H7 (cell line): ENCODE measurements at regions not wholly inside any gene's neighbourhood (a gene's known extent, or its start where the extent isn't known, plus 50 kb on each side); places are given as distances from the start of the nearest gene placed in this dataset.

Experiments used
- DNase-seq: peaks from one replicate; pipeline ENCODE4 v3.0.0; 2012
- H3K27me3 ChIP-seq: 2 replicates; pipeline ENCODE4 v1.6.0; 2011; ENCODE audit warnings: mild to moderate bottlenecking, low read length; ENCODE audit not compliant: control insufficient read depth, insufficient read depth
- H3K36me3 ChIP-seq: replicated peaks from 2 replicates; pipeline ENCODE4 v1.5.1; 2011; ENCODE audit warnings: low read length; ENCODE audit not compliant: control insufficient read depth, insufficient read depth
- H3K4me3 ChIP-seq: 2 replicates; pipeline ENCODE4 v1.5.1; 2011; ENCODE audit warnings: low read depth, mild to moderate bottlenecking, control low read depth, low read length, moderate library complexity; ENCODE audit not compliant: insufficient read depth

DNA sequence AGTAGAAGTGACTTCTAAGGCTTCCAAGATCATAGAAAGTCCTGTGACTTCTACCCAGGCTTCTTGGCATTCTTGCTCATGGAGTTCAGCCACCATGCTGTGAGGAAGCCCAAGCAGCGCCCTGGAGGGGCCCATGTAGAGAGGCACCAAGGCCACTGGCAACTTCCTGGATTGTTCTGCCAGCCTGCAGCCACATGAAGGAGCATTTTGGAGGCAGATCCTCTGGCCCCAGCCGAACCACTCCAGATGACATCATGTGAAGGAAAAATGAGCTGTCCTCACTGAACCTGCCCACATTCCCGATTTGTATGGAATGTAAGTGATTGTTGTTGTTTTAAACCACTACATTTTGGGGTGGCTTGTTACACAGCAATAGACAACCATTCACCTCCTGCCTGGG lies 51.5 kb upstream of the MNX1 start:
- no peaks in the 10 kb centered on the region for H3K27me3 ChIP-seq
- H3K36me3 ChIP-seq: no peaks in the 10 kb centered on the region
- H3K4me3 ChIP-seq: no peak overlapping the region
- DNase-seq: no peak

DNA sequence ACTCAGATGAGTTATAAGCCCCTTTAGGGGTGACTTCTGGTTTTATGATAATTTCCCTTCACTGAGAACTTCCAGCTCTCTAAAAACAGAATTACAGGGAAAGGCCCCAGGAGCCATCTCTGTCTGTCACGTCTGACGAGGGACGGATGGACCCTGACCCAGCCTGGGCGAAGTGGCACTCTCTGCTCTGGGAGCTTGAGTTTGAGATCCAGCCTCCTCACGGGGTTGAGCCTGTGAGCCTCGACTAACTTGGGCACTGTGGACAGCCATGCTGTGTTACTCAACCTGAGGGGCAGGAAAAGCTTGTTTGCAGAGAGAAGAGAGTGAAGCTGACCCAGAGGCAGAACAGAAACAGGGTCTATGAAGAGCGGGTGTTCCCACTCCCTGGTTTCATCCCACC lies 54.6 kb upstream of the MNX1 start:
- no peak overlapping the region for H3K4me3 ChIP-seq

DNA sequence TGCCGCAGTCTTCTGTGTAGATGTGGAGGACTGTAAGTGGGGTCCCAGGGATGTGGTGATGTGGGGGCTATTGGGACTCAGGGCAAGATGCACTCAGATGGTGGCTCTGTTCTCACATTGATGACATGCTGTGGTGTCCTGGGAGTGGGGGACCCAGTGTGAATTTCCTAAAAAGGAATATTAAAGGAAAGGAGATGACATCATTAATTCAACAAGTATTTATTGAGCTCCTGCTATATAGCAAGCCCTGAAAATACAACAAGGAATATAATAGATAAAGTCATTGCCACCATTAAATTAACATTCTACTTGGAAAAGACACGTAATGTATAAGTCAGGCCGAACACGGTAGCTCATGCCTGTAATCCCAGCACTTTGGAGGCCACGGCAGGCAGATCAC lies 61.9 kb upstream of the MNX1 start:
- Histone ChIP-seq H3K4me3 (no peak overlapping the region), H3K27me3 (no peaks in the 10 kb centered on the region), H3K36me3 (no peaks in the 10 kb centered on the region)
- DNase-seq: no peak

More for the DNA sequence above, 54.6 kb upstream of the MNX1 start:
- DNase-seq: no peak
- Histone ChIP-seq H3K27me3 (no peaks in the 10 kb centered on the region), H3K36me3 (no peaks in the 10 kb centered on the region)

DNA sequence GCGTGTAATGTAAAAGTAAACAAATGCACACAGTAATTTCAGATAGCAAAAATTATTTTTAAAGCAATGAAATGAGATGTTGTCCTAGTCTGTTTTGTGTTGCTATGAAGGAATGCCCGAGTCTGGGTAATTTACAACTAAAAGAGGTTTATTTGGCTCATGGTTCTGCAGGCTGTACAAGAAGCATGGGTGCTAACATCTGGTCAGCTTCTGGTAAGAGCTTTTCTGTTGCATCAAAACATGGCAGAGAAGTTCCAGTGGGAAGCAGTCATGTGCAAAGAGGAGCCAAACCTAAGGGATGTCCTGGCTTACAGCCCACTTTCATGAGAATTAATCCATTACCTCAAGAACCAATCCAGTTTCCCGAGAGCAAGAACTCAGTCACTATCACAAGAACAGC lies 62.9 kb upstream of the MNX1 start:
- H3K36me3 ChIP-seq: no peaks in the 10 kb centered on the region
- no peak overlapping the region for H3K4me3 ChIP-seq
- H3K27me3 ChIP-seq: peaks cover 5% of the 10 kb centered on the region
- no peak for DNase-seq

DNA sequence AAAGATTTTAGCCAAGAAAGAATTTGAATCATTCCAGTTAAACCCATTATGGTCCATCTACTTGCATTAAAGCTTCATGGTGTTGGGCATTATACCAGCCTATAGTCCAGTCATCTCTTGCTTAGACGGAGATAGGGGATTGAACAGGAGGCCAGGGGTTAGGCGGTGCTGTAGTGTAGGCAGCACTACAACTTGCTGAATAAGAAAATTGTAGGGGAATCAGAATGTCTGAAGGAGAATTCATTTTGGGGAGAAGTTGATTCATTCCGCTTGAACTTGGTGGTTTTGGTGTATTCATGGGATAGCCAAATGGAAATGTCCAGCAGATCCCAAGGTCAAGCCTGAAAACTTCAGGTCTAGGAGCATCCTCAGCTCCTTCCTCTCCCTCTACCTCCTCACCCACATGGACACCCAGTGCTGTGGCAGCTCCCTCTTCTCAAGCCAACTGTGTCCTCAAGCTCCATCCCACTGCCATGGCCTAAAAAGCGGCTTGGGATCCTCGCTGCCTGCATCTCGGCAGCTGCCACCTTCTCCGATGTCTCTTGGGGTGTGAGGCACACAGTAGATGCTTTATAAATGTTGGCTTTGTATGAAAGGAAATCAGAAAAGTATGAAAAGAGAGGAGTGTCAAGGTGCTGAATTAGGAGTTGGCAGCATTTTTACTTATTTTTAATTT lies 63.6 kb upstream of the MNX1 start:
- no peaks in the 10 kb centered on the region for H3K36me3 ChIP-seq
- no peak overlapping the region for H3K4me3 ChIP-seq
- H3K27me3 ChIP-seq: peaks cover 9% of the 10 kb centered on the region
- no peak for DNase-seq

DNA sequence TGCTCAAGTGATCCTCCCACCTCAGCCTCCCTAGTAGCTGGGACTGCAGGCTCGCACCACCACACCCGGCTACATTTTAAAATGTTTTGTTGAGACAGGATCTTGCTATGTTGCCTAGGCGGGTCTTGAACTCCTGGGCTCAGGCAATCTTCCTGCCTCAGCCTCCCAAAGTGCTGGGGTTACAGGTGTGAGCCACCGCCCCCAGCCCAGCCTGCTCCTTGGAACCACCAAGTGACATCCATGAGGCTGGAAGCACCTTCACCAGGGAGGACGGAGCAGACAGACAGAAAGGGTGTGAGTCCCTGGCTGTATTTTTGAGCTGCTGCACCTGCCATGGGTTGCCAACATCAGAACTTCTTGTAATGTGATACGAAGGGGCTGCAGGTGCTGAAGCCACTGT lies 62.3 kb upstream of the UBE3C start:
- Histone ChIP-seq H3K36me3 (no peaks in the 10 kb centered on the region), H3K4me3 (no peak overlapping the region), H3K27me3 (peaks cover 9% of the 10 kb centered on the region)
- no peak for DNase-seq

DNA sequence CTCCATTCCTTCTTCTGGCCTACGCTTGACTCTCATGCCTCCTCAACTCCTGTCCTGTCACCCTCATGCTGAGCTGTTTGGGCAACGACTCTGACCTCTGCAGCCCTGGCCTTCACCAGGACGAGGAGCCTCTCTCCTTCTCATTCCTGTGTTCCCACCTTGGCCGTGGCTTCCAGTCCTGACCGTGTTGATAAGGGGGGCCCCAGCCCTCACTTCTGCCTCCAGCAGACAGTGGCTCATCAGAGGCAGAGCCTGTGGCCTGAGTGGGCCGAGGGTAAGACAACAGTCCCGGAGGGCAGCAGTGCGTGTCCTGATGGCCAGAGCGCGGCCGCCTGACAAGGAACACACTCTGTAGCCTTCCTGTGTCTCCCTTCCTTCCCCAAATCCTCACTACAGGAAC lies 61.7 kb upstream of the UBE3C start:
- H3K36me3 ChIP-seq: no peaks in the 10 kb centered on the region
- H3K27me3 ChIP-seq: peaks cover 9% of the 10 kb centered on the region
- H3K4me3 ChIP-seq: no peak overlapping the region
- no peak for DNase-seq

DNA sequence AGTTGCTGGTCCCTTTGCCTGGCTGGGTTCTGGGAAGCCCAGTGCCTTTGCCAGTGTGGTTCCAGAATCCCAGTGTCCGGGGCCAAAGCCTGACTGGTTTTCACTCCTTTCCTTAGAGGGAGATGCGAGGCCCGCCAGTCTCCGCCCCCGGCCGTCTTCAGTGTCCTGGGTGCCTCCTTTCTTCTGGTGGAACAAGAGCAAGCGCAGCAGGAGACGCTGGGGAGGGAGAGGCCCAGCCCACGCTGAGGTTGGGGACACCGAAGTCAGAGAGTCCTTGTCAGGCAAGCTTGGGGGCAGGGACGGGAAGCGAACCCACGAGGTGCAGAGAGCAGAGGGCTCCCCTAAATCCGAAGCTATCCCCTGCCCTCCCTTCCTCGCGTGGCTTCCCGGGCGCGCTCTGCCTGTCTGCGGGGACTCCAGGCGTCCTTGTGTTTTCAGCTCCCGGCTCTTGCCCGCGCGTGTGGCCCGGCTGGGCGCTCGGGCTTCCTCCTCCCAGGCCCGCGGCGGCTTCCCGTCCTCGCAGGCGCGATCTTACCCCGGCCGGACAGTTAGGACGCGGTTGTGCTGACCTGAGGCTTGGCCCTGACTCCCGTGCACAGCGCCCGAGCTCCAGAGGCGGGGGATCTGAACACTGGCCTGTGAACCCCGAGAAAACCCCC lies 60.6 kb upstream of the UBE3C start:
- peak overlapping the region; percentile 34 for H3K4me3 ChIP-seq
- peak; percentile 83 for DNase-seq
- H3K27me3 ChIP-seq: peaks cover 9% of the 10 kb centered on the region
- H3K36me3 ChIP-seq: no peaks in the 10 kb centered on the region

DNA sequence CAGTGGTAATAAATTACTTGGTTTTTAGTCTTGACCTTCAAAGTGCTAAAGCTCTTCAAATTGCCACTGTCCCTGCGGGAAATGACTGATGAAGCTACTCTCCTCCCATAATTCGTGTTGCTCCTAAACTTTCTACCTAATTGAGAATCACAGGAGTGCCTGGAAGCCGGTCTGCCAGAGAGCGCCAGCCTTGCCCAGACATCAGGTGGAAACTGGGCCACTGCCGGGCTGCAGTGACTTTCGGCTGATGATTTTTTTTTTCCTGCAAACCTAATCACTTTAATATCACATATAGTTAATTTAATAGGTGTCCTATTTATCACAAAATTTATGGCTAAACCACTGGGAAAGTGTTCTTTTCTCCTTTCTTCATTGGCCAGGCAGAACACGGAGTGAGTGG lies 59.6 kb upstream of the UBE3C start:
- no peaks in the 10 kb centered on the region for H3K36me3 ChIP-seq
- peaks cover 9% of the 10 kb centered on the region for H3K27me3 ChIP-seq
- H3K4me3 ChIP-seq: no peak overlapping the region
- peak; percentile 35 for DNase-seq

DNA sequence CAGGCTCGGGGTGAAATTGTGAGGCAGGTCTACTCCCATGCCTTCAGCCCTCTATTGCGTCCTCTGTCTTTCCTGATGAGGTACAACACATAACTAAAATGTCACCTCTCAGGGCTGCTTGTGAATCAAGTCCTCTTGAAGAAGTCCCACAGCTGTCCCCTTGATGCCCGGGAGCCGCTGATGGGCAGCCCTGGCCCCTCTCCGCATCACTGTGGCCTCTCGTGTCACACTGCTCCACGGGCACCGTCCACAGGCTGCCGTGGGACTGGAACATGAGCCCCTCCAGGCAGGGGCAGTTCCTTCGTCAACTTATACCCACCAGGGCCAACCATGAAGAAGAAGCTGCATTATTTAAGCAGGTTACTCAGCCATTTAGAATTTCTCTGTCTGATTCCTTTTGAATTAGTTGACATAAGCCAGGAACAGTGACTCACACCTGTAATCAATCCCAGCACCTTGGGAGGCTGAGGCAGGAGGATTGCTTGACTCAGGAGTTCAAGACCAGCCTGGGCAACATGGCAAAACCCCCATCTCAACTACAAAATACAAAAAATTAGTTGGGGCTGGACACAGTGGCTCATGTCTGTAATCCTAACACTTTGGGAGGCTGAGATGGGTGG lies 58.5 kb upstream of the UBE3C start:
- H3K27me3 ChIP-seq: peaks cover 9% of the 10 kb centered on the region

DNA sequence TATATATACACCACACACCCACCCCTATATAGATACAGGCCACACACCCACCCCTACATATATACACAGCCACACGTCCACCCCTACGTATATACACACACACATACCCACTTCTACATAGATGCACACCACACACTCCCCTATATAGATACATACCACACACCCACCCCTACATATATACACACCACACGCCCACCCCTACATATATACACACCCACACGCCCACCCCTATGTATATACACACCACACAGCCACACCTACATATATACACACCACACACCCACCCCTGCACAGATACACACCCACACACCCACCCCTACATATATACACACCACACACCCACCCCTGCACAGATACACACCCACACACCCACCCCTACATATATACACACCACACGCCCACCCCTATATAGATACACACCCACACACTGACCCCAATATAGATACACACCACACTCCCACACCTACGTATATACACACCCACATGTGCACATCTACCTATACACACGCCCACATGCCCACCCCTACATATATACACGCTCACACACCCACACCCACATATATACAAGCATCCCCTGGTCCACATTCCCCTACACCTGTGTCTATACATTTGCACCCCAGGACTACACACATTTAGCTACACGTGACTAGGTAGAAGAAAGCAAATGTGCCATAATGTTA lies 52.1 kb upstream of the UBE3C start:
- no peaks in the 10 kb centered on the region for H3K27me3 ChIP-seq
- no peak overlapping the region for H3K4me3 ChIP-seq
- no peaks in the 10 kb centered on the region for H3K36me3 ChIP-seq
- DNase-seq: no peak

More for the DNA sequence above, 58.5 kb upstream of the UBE3C start:
- Histone ChIP-seq H3K36me3 (no peaks in the 10 kb centered on the region), H3K4me3 (no peak overlapping the region)
- DNase-seq: peak; percentile 22

DNA sequence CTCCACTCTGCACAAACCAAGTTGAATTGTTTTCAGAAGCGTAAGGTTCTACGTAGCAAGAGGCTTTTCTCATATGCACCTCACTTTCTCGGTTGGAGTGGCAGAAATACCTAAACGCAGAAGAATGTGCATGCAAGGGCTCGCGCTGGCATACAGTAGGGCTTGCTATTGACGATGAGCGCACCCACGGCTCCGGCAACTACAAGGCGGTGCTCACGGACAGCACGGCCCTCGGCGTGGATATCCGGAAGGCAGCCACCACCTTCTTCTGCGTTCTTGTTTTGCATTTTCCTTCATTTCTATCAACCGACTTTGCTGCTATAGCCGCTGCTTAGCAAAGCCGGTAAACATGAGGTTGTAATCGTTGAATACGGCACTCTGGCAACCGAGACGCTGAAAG lies 51.1 kb upstream of the UBE3C start:
- Histone ChIP-seq H3K4me3 (no peak overlapping the region), H3K36me3 (no peaks in the 10 kb centered on the region), H3K27me3 (no peaks in the 10 kb centered on the region)
- no peak for DNase-seq

DNA sequence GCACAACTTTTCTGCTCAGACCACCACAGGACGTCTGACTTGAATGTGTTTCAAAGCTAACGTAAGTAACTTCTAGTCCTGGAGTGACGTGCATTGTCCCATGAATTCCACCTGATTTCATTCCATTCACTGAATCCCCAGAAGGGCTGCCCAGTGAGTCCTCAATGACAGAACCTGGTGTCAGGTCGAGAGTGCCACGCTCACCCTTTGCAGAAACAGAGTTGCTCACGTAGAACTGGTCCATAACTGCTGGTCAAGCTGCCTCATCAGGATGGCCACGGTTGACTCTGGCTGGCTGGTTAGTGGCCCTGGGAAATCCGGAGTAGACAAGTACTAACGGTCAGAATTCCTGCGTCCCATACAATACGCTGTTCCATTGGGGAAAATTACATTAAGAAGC lies 50.6 kb upstream of the UBE3C start:
- no peaks in the 10 kb centered on the region for H3K27me3 ChIP-seq
- no peaks in the 10 kb centered on the region for H3K36me3 ChIP-seq
- no peak for DNase-seq

More for the DNA sequence above, 50.6 kb upstream of the UBE3C start:
- no peak overlapping the region for H3K4me3 ChIP-seq
